Amniotic stem cell (primary cell): ENCODE measurements at regions not wholly inside any gene's neighbourhood (a gene's known extent, or its start where the extent isn't known, plus 50 kb on each side); places are given as distances from the start of the nearest gene placed in this dataset.
"Not testable (repeated sequence)": the region's sequence is repeated elsewhere in the genome, so short reads cannot be mapped to it uniquely, and the experiment has no call there.

Experiments
- DNase-seq: peaks from one replicate; lab custom pipeline; 2025; lab: John Stamatoyannopoulos, UW

DNA sequence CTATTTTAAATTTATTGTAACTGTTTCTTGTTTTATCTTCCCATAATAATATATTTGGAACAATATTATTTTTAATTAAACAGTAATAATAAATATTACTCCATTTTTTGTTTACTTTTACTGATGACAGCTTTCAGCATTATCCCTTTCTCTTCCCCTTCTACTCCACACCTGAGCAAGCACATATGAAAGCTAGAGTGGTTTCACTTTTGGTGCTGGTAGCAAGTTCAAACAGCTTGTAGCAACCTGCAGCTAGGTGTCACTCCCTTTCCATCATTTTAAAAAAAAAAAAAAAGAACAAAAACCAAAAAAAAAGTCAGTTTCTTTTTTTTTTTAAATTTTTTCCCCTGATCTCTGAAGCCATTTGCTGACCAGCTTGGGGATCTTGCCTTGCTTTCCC is 801.8 kb downstream of the CCDC85A start:
- DNase-seq = no peak

DNA sequence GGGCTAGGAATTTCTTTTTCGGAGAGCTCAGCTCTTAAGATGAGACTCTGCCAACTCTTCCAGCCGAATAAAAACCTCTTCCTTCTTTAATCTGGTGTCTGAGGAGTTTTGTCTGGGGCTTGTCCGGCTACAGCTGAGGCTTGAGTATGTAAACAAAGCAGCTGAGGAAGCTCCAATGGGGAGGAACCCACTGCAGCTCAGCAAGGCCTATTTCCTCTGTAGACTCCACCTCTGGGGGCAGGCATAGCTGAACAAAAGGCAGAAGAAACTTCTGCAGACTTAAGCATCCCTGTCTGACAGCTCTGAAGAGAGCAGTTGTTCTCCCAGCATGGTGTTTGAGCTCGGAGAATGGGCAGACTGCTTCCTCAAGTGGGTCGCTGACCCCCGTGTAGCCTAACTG is 838.7 kb downstream of the CCDC85A start:
- DNase-seq = no peak

DNA sequence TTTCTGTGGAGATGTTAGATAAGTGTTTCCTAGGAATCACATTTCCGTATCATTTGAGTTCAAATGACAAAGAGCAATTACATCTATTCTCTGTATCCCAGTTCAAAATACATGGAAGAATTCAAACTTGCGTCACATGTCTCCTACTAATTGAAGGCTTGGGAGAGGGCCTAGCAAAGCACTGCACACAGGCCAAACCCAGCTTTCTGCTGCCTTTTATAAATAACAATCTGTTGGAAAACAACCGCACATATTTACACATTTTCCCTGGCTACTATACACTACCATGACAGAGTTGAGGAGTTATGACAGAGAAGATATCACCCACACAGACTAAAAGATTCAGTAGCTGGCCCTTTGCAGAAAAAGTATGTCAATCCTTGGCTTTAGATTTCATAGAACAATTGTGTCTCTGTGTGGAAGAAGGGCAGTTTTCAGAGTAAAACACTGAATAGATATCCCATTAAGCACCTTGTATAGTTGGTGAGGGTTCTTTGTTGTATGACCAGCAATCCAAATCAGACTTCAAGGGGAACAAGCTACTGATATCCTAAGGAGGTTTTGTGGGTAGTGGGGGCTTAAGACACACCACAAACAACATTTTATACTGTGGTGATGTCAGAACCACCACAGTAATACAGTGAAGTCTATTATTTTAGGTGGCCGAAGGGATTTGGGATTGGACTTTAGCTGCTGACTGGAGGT is 861.3 kb downstream of the CCDC85A start:
- DNase-seq = no peak

DNA sequence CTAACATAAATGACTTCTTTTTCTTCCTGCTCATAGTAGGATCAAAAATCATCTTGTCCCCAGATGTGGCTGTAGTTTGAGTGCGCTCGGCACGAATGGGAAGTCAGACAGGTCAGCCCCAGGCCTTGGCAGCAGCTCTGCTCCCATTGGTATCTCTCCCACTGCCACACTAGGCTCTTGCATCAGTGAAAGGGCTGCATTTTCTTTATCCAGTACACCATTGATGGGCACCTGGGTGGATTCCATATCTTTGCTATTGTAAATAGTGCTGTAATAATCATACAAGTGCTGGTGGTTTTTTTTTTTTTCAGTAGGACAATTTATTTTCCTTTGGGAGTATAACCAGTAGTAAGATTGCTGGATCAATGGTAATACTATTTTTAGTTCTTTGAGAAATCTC is 865.5 kb downstream of the CCDC85A start:
- no peak for DNase-seq

DNA sequence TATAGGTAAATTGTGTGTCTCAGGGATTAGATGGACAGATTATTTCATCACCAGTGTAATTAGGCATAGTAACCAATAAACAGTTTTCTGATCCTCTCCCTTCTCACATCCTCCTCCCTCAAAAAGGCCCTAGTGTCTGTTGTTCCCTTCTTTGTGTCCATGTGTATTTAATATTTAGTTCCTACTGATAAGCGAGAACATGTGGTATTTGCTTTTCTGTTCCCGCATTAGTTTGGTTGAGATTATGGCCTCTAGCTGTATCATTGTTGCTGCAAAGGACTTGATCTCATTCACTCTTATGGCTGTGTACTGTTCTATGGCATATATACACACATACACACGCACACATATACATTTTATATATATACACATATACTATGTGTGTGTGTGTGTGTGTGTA is 866.2 kb downstream of the CCDC85A start:
- DNase-seq = no peak

DNA sequence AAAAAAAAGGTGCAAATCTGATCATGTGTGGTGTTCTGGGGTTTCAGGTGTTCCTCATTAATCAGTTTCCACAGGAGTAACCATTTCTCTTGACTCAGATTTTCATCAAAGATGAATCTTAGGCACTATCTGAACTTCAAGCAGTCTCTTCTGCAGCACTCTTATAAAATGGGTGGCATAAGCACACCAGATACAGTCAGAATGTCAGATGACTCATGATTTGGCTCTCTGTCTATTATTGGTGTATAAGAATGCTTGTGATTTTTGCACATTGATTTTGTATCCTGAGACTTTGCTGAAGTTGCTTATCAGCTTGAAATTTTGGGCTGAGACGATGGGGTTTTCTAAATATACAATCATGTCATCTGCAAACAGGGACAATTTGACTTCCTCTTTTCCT is 882.5 kb downstream of the CCDC85A start:
- DNase-seq = not testable (repeated sequence)

DNA sequence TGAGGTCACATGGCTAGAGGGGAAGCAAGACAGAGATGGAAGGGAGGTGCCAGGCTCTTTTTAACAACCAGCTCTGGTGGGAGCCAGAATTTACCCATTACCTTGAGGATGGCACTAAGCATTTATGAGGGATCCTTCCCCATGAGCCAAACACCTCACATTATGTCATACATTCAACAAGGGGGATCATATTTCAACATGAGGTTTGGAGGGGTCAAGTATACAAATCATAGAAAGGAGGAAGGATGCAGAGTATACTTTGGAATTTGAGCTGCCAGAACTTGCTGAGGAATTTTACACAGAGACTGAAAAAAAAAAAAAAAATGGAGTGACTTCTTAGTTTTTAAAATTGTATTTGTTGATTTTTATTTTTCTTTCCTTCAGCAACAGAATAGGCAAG is 891.4 kb downstream of the CCDC85A start:
- DNase-seq = no peak

DNA sequence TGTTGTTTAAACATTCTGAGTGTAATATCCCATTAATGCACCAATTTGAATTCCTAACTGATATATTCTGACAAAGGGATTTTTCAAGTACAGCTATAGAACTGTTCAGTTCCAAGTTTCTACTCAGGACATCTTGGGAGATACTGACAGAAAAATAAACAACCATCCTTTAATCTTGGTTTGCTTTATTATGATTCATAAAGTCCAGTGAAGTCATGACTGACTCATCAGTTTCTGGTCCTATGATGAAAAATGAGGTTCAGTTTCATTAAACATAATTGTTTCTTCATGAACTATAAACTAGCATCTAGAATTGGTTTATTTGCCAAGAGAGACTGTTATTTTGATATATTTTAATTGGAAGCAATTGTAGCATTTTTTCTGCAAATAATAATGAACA is 896.2 kb downstream of the CCDC85A start:
- DNase-seq = no peak

DNA sequence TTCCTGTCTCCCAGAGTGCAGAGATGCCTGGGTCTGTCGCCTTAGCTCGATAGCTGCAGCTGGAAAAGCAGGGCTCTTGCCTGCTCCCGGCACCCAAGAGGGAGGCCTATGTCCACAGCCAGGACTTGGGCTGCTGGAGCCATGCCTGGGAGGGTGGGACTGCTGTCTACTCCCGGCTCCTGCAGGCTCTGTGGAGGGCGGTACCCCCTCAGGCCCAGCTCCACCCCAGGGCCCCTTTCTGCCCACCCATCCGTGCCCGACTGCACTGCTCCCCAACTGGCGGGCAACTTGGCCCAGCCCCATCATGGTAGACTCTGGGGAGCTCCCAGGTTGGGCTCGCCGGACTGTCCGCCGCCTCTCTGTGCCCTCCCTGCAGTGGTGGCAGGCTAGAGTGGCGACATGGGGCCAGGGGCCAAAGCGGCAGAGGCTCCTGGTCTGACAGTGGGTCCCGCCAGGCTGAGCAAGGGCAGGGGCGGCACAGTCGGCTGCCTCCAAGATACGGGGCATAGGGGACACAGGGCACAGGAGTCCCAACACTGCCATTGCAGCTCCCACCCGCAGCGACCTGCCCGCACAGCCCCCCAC is 901.0 kb downstream of the CCDC85A start:
- DNase-seq = no peak

DNA sequence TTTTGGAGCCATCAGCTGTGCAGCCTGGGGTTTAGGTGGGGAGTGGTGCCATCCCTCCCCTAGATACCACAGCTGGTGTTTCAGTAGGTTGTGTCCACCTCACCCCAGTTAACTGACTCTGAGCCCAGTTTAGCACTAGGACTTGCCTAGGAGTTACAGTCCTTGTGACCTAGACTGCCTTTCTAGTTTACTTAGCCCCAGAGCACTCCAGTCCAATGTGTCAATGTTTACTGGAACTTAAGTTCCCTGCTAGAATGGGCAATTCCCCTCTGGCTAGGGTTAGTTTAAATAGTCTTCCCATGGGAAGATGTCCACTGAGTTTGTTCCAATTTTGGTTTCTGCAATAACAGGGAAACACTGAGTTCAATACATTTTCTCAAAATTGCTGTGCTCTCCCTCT is 909.2 kb downstream of the CCDC85A start:
- DNase-seq = no peak

DNA sequence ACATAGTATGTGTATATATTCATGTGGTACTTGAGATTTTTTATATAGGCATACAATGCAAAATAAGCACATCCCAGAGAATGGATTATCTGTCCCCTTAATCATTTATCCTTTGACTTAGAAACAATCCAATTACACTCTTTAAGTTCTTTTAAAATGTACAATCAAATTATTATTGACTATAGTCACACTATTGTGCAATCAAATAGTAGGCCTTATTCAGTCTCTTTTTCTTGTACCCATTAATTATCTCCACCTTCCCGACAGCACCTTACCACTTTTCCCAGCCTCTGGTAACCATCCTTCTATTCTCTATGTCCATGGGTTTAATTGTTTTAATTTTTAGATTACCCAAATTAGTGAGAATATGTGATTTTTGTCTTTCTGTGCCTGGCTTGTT is 914.1 kb downstream of the CCDC85A start:
- no peak for DNase-seq

DNA sequence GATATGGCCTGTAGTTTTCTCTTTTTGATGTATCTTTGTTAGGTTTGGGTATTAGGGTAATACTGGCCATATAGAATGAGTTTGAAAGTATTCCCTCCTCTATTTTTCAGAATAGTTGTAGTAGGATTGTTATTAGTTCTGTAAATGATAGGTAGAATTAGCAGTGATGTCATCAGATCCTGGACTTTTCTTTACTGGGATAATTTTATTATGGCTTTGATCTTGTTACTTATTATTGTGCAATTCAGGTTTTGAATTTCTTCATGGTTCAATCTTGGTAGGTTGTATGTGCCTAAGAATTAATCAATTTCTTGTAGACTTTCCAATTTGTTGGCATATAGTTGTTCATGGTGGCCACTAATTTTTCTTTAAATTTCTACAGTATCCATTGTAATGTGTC is 916.6 kb downstream of the CCDC85A start:
- DNase-seq = no peak

DNA sequence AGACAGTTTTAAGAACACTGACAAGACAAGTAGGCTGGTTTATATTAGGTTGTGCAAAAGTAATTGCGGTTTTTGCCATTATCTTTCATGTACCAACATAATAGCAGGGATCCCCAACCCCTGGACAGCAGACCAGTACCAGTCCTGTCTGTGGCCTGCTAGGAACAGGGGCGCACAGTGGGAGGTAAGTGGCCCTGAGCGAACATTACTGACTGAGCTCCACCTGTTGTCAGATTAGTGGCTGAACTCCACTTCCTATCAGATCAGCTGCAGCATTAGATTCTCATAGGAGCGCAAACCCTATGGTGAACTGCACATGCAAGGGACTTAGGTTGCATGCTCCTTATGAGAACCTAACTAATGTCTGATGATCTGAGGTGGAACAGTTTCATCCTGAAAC is 921.9 kb downstream of the CCDC85A start:
- DNase-seq = no peak

DNA sequence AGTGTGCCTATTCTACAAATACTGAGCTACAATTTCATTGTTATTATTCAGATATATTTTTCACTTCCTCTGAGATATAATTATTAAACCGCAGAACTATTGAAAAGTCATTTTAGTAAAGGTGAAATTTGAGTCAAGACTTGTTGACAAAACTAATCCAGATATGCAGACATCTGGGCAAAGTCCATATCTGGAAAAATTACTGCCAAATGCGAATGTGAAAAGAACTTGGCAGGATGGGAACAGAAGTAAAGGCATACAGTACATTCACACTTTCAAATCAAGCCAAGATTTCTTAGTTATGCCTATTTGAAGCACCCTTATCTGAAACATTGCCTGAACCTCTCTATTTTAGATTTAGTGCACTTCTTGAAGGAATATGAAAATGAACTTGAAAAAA is 923.6 kb downstream of the CCDC85A start:
- DNase-seq = no peak

DNA sequence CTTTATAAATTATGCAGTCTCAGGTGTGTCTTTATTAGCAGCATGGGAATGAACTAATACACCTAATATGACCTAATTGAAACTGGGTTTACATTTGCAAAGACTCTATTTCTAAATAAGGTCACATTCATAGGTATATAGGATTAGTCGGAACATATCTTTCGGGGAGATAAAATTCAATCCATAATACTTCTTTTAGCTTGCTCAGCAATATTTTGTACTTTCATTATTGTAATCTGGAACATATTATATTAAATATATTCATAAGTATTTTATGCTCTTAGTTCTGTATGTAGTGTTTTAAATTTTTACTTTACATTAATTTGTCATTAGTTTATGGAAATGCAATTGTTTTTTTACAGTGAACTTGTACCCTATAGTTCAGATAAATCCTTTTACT is 927.7 kb downstream of the CCDC85A start:
- DNase-seq = no peak

DNA sequence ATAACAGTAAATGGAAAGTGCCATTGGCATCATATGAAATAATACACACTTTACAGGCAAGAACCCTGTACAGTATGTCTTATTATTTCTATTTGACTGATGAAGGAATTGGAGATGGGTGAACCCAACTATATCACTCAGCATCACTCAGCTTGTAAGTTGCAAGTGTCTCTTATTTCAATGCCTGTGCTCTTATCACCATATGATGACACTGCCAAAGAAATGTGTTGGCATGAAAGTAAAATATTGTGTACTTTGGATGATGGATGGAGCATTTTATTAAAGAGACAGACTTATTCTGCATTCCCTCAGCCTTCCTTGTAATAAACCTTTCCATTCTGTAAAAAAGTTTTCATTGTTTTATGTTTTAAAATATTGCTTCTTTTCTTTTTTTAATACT is 927.5 kb upstream of the VRK2 start:
- no peak for DNase-seq

DNA sequence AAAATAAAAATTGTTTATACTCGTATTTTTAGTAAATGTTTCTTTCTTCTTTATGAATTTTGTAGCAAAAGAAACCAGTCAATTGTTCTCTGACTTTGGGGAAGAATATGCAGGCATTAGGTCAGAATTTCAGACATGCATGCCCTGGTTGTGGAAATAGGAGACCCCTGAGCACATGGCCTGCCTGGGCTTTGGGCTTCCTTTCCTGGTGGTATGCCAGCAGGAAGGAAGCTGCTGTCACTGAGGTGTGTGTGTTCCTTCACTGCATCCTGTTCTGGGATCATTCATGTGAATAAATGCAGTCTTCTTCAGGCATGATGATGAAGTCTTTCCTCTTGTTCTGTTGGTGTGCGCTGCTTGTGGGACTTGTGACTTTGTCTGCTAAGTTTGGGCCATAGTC is 920.2 kb upstream of the VRK2 start:
- no peak for DNase-seq

DNA sequence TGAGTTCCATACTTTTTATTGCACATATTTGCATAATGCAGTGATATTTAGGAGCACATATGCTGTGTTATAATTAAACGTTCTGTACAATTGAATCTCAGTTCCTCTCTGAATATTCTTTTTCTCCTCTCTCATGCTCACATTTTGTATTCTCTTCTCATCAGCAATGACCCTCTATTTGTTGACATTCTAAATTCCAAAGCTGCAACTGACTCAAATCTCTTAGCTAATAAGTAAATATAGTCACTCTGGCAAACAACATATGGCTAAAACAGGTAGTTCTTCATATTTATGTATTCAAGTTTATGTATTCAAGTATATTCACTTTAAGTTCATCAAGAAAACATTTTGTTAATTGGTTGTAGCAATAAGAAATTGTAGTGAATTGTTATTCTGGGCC is 907.4 kb upstream of the VRK2 start:
- no peak for DNase-seq

DNA sequence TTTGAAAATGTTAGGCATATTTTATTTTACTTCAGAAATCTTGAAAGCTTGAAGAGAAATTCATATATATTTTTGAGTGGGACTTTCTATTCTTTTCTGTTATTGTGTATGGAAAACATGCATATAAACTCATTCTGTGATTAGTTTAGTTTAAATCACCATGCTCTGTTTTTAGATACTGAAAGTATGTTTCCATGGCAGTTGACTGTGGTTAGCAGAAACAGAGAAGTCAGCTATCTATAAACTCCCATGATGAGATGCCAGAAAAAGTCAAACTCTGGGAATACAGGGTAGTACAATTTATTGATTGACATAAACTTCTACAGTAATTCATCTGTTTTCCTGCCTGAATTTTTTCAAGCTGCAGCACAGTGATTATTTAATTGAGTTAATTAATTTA is 905.3 kb upstream of the VRK2 start:
- DNase-seq = no peak

DNA sequence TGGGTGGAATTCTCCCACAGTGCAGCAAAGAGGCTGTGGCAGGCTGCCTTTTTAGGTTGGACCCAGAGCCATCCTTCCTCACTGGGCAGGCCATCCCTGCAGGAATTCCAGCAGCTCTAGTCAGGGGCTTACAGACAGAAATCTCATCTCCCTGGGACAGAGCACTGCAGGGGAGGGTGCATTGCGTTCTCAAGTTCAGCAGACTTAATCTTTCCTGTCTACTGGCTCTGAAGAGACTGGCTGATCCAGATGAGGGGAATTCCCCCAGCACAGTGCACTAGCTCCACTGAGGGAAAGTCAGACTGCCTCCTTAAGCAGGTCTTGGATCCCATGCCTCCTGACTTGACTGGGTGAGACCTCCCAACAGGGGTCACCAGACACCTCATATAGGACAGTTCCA is 899.7 kb upstream of the VRK2 start:
- no peak for DNase-seq

DNA sequence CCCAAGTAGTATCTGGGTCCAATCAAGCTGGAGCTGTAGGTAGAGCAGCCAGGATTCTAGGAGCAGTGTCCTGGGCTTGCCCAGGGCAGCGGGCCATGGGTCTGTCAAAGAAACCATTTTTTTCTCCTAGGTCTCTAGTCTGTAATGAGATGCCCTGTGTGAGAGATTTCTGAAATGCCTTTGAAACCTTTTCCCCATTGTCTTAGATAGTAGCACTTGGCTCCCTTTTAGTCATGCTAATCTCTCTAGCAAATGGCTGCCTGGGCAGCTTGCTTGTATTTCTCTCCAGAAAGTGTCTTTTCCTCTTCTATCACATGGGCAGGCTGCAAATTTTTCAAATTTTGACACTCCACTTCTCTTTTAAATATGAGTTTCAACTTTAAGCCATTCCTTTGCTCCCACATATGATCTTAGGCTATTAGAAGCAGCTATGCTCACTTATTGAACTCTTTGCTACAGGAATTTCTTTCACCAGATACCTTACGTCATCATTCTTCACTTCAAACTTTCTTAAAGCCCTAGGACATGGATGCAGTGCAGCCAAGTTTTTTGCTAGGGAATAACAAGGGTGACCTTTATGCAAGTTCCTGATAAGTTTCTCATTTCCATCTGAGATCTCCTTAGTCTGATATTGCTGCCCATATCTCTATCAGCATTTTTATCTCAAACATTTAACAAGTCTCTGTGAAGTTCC is 890.2 kb upstream of the VRK2 start:
- DNase-seq = no peak

DNA sequence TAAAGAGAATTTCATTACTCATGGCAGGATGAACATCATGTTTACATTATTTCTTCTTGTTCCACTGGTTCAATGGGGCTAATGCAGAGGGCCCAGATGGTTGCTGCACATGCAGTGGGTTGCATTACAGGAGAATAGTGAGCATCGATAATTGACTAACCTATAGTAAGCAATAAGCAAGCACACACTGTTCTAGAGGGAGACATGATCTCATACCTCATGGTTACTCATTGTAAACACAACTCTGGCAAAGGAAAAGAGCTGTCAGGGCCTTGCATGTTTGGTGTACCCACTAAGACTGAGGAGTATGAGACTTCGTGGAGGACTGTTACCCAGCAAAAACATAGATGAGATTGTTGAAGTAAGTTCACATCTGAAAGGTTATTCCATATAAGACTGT is 885.6 kb upstream of the VRK2 start:
- no peak for DNase-seq

DNA sequence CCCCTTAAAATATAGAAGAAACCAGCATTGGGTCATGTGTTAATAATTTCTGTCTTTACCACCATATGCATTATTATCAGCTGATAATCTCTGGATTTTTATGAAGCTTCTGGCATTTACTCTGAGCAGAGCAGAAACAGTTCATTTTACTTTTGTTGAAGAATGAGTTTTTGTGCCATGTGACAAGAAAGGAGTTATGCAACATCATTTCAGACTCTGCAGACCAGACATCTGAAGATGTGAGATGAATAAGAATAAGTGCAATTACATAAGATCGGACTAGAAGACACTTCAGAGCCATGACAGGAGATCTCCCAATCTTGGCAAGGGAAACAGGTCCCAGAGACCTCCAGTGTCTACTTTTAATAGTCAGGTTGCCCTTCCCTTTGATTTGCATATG is 869.4 kb upstream of the VRK2 start:
- DNase-seq = no peak
